Gastroesophageal sphincter (tissue), 3 donors: ENCODE measurements at regions not wholly inside any gene's neighbourhood (a gene's known extent, or its start where the extent isn't known, plus 50 kb on each side); places are given as distances from the start of the nearest gene placed in this dataset.

Experiments used
- POLR2AphosphoS5 ChIP-seq: sonication (generic); formaldehyde crosslinking; IDR thresholded peaks from one replicate; pipeline ENCODE4 v1.6.1; 2017; ENCODE audit warnings: antibody characterized with exemption
- TF ChIP-seq, protein P1 (sequence below), 4 experiments: fragments of 200-600 bp in 2 of 4; fragments of 450-650 bp in 2 of 4; sonication (generic) in 1 of 4; IDR thresholded peaks; one replicate each; pipeline ENCODE4 v1.5.1; 2017 to 2019; ENCODE audit warnings: antibody characterized with exemption in 4 of 4, mild to moderate bottlenecking in 2 of 4, moderate library complexity in 2 of 4

DNA sequence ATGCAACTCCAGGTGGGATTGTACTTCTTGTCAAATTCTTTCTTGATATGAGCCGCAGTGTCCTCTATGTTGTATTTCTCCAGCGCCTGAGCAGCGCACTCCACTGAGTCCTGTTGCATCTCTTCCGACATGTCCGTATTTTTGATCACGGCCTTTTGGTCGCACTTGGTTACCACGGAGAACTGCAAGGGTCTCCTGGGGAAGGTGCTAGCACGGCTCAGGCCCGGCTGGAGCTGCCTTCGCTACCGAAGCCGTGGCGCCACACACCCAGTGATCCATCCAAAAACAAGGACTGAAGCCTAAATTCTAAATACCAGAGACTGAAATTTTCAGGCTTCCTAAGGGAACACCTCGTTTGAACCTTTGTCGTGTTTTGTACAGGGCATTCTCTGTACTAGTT lies 194.4 kb upstream of the SEMA3D start:
- TF ChIP-seq, protein P1, sequence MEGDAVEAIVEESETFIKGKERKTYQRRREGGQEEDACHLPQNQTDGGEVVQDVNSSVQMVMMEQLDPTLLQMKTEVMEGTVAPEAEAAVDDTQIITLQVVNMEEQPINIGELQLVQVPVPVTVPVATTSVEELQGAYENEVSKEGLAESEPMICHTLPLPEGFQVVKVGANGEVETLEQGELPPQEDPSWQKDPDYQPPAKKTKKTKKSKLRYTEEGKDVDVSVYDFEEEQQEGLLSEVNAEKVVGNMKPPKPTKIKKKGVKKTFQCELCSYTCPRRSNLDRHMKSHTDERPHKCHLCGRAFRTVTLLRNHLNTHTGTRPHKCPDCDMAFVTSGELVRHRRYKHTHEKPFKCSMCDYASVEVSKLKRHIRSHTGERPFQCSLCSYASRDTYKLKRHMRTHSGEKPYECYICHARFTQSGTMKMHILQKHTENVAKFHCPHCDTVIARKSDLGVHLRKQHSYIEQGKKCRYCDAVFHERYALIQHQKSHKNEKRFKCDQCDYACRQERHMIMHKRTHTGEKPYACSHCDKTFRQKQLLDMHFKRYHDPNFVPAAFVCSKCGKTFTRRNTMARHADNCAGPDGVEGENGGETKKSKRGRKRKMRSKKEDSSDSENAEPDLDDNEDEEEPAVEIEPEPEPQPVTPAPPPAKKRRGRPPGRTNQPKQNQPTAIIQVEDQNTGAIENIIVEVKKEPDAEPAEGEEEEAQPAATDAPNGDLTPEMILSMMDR (IDR thresholded peaks at IDR 0.05): no peak
- no peak for TF ChIP-seq POLR2AphosphoS5
